Gastroesophageal sphincter (tissue), 4 donors: ENCODE measurements at regions not wholly inside any gene's neighbourhood (a gene's known extent, or its start where the extent isn't known, plus 50 kb on each side); places are given as distances from the start of the nearest gene placed in this dataset.

Experiments
- ATAC-seq: fragments of 150-250 bp; one replicate; pipeline ENCODE4 v1.9.1; 2016; ENCODE audit warnings: mild to moderate bottlenecking, moderate library complexity
- H3K27ac ChIP-seq, 4 donors: fragments of 200-600 bp; sonication (generic) in 3 of 4; 1 replicate in 3 of 4; 2 replicates in 1 of 4; pipeline ENCODE4 v1.5.1; 2016 to 2019
- H3K27me3 ChIP-seq: fragments of 200-600 bp; sonication (generic); one replicate; pipeline ENCODE4 v1.5.1; 2019
- H3K36me3 ChIP-seq, 2 donors: fragments of 200-600 bp; sonication (generic); one replicate each; pipeline ENCODE4 v1.5.1; 2019; ENCODE audit warnings: control low read depth in 1 of 2
- H3K4me1 ChIP-seq, 3 donors: fragments of 200-600 bp; sonication (generic); 1 replicate in 2 of 3; 2 replicates in 1 of 3; pipeline ENCODE4 v1.5.1; 2016 to 2019; ENCODE audit warnings: control low read depth in 2 of 3
- H3K4me3 ChIP-seq, 2 donors: fragments of 200-600 bp; sonication (generic); one replicate each; pipeline ENCODE4 v1.5.1; 2019; ENCODE audit warnings: mild to moderate bottlenecking in 1 of 2, moderate library complexity in 1 of 2
- H3K9me3 ChIP-seq, 3 donors: fragments of 200-600 bp; sonication (generic); one replicate each; pipeline ENCODE4 v1.5.1; 2017 to 2019; ENCODE audit warnings: control low read depth in 2 of 3
- EP300 ChIP-seq: sonication (generic); formaldehyde crosslinking; IDR thresholded peaks from one replicate; pipeline ENCODE4 v1.6.1; 2017; ENCODE audit warnings: antibody characterized with exemption, mild to moderate bottlenecking
- POLR2A ChIP-seq, 2 donors: fragments of 450-650 bp; IDR thresholded peaks; one replicate each; pipeline ENCODE4 v1.6.1; 2017; ENCODE audit warnings: antibody characterized with exemption in 2 of 2, mild to moderate bottlenecking in 2 of 2, moderate library complexity in 1 of 2
- POLR2AphosphoS5 ChIP-seq: sonication (generic); formaldehyde crosslinking; IDR thresholded peaks from one replicate; pipeline ENCODE4 v1.6.1; 2017; ENCODE audit warnings: antibody characterized with exemption
- WGBS, 2 donors: methylation state at CpG; one replicate each; pipeline ENCODE4 v1.1.5; 2018; ENCODE audit warnings: low coverage in 1 of 2; 5-methylcytosine and 5-hydroxymethylcytosine counted together
- TF ChIP-seq, protein P1 (sequence below), 4 experiments: fragments of 200-600 bp in 2 of 4; fragments of 450-650 bp in 2 of 4; sonication (generic) in 1 of 4; IDR thresholded peaks; one replicate each; pipeline ENCODE4 v1.5.1; 2017 to 2019; ENCODE audit warnings: antibody characterized with exemption in 4 of 4, mild to moderate bottlenecking in 2 of 4, moderate library complexity in 2 of 4

DNA sequence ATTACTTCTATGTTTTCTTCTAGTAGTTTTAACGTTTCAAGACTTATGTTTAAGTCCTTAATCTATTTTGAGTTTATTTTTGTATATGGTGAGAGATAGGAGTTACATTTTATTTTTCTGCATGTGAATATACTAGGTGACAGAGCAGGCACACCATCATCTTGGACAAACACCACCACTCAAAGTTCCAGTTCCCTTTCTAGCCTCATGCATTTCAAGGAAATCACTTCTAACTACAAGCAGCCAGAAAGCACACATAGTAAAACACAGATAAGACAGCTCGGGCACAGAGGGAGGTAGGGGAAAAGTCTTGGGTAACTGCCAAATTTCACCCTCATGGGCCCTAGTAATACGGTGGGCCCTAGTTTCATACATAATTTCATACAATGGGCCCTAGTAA, 609.4 kb upstream of the HS3ST5 start:
- Histone ChIP-seq H3K27ac (no peak overlapping the region), H3K4me1 (no peaks in the 10 kb centered on the region), H3K36me3 (no peaks in the 10 kb centered on the region), H3K27me3 (no peaks in the 10 kb centered on the region), H3K4me3 (no peak overlapping the region), H3K9me3 (no peaks in the 10 kb centered on the region)
- no peak for TF ChIP-seq EP300
- TF ChIP-seq POLR2AphosphoS5: no peak
- TF ChIP-seq, protein P1, sequence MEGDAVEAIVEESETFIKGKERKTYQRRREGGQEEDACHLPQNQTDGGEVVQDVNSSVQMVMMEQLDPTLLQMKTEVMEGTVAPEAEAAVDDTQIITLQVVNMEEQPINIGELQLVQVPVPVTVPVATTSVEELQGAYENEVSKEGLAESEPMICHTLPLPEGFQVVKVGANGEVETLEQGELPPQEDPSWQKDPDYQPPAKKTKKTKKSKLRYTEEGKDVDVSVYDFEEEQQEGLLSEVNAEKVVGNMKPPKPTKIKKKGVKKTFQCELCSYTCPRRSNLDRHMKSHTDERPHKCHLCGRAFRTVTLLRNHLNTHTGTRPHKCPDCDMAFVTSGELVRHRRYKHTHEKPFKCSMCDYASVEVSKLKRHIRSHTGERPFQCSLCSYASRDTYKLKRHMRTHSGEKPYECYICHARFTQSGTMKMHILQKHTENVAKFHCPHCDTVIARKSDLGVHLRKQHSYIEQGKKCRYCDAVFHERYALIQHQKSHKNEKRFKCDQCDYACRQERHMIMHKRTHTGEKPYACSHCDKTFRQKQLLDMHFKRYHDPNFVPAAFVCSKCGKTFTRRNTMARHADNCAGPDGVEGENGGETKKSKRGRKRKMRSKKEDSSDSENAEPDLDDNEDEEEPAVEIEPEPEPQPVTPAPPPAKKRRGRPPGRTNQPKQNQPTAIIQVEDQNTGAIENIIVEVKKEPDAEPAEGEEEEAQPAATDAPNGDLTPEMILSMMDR (IDR thresholded peaks at IDR 0.05): no peak
- TF ChIP-seq POLR2A (IDR thresholded peaks at IDR 0.05): no peak
- WGBS, 2 donors: 42 to 49% methylated on average over 2 to 3 of the region's 3 CpGs
- ATAC-seq: no peak

- TF ChIP-seq POLR2A (IDR thresholded peaks at IDR 0.05) (no peak), EP300 (no peak), POLR2AphosphoS5 (no peak)
- TF ChIP-seq, protein P1 (IDR thresholded peaks at IDR 0.05): no peak
- Histone ChIP-seq H3K4me1 (no peaks in the 10 kb centered on the region), H3K4me3 (no peak overlapping the region), H3K36me3 (no peaks in the 10 kb centered on the region), H3K27ac (no peak overlapping the region), H3K9me3 (peaks cover 0 to 7% (median 0%) of the 10 kb centered on the region in 3 donors), H3K27me3 (no peaks in the 10 kb centered on the region)
- whole genome bisulfite sequencing, 2 donors: 80 to 93% methylated on average over 2 of the region's 5 CpGs
- ATAC-seq: no peak
Observed at GRCh38 chr6:114945392-114945791, 602.6 kb upstream of the HS3ST5 start.

DNA sequence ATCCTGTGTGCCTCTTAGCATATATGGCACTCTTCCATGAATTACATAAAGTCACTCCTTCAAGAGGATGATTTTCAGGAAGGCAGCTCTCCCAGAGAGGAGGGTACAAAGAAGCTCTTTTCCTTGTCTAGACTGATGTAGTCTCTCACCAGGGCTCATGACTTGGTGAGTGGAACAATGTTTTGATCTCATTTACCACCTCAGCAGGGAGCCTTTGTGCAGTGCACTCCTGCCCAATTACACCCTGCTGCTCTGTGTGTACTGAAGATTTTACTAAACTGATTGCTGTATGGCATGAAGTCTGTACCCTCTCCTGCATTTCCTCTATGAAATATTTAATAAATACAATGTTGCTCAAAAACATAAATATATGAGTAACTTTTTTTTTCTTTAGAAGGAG, 598.3 kb upstream of the HS3ST5 start:
- Histone ChIP-seq H3K27me3 (no peaks in the 10 kb centered on the region), H3K4me1 (no peaks in the 10 kb centered on the region), H3K9me3 (peaks cover 0 to 2% (median 0%) of the 10 kb centered on the region in 3 donors), H3K27ac (no peak overlapping the region), H3K4me3 (no peak overlapping the region), H3K36me3 (no peaks in the 10 kb centered on the region)
- TF ChIP-seq POLR2A (IDR thresholded peaks at IDR 0.05) (no peak), EP300 (no peak), POLR2AphosphoS5 (no peak)
- TF ChIP-seq, protein P1 (IDR thresholded peaks at IDR 0.05): no peak
- ATAC-seq: no peak

GRCh38 chr6:114940181-114940580, 597.4 kb upstream of the HS3ST5 start:
- Histone ChIP-seq H3K9me3 (no peaks in the 10 kb centered on the region), H3K4me3 (no peak overlapping the region), H3K4me1 (no peaks in the 10 kb centered on the region), H3K27me3 (no peaks in the 10 kb centered on the region), H3K36me3 (no peaks in the 10 kb centered on the region), H3K27ac (no peak overlapping the region)
- 56 to 80% methylated on average over 1 of the region's 1 CpG for WGBS, 2 donors
- TF ChIP-seq, protein P1 (IDR thresholded peaks at IDR 0.05): no peak
- no peak for TF ChIP-seq EP300
- no peak for ATAC-seq

- Histone ChIP-seq H3K36me3 (no peaks in the 10 kb centered on the region), H3K9me3 (no peaks in the 10 kb centered on the region), H3K27ac (no peak overlapping the region), H3K4me3 (no peak overlapping the region), H3K27me3 (no peaks in the 10 kb centered on the region), H3K4me1 (no peaks in the 10 kb centered on the region)
- ATAC-seq: no peak
- 23 to 45% methylated on average over 2 of the region's 2 CpGs for WGBS, 2 donors
- TF ChIP-seq EP300: no peak
- TF ChIP-seq POLR2AphosphoS5: no peak
- TF ChIP-seq POLR2A (IDR thresholded peaks at IDR 0.05): no peak
- TF ChIP-seq, protein P1 (IDR thresholded peaks at IDR 0.05): no peak
Observed at GRCh38 chr6:114939630-114940029, 596.8 kb upstream of the HS3ST5 start.
